Motor neuron (in vitro differentiated cells): ENCODE measurements at regions not wholly inside any gene's neighbourhood (a gene's known extent, or its start where the extent isn't known, plus 50 kb on each side); places are given as distances from the start of the nearest gene placed in this dataset.

Experiments used
- ATAC-seq, 8 experiments: fragments of 200-7000 bp; cut with Tn5 transposase; replicated peaks in 6 of 8; 2 replicates each; pipeline ENCODE4 v1.8.0; 2021; ENCODE audit warnings: mild to moderate bottlenecking in 8 of 8, moderate library complexity in 8 of 8
- H3K27ac ChIP-seq, 2 donors: fragments of 250-450 bp; sonication (Bioruptor Pico); 2 replicates each; pipeline ENCODE4 v1.9.0; 2021; ENCODE audit warnings: antibody characterized with exemption in 2 of 2, mild to moderate bottlenecking in 2 of 2, moderate library complexity in 1 of 2
- H3K4me1 ChIP-seq, 2 donors: fragments of 250-450 bp; sonication (Bioruptor Pico); replicated peaks in 1 of 2; 2 replicates each; pipeline ENCODE4 v1.6.1; 2021; ENCODE audit warnings: antibody characterized with exemption in 2 of 2, mild to moderate bottlenecking in 2 of 2, moderate library complexity in 1 of 2
- H3K4me3 ChIP-seq, 5 donors: fragments of 250-450 bp; sonication (Bioruptor Pico); 2 replicates each; pipeline ENCODE4 v1.9.0; 2021; ENCODE audit warnings: antibody characterized with exemption in 5 of 5, mild to moderate bottlenecking in 5 of 5, moderate library complexity in 4 of 5
- WGBS, 10 experiments: fragments of 450-650 bp; shearing (Covaris generic); methylation state at CpG; one replicate each; pipeline ENCODE4 v1.0.0; 2022; 5-methylcytosine and 5-hydroxymethylcytosine counted together
- in situ Hi-C, 9 experiments: fragments of 400-800 bp; cut with MboI; loops; one replicate each; pipeline ENCODE4 v1.15.0; 2021; ENCODE audit warnings: low sequenced_read_pairs in 9 of 9, low pct_unique_long_range_greater_than_20kb in 2 of 9; ENCODE audit not compliant: unreplicated experiment in 9 of 9

DNA sequence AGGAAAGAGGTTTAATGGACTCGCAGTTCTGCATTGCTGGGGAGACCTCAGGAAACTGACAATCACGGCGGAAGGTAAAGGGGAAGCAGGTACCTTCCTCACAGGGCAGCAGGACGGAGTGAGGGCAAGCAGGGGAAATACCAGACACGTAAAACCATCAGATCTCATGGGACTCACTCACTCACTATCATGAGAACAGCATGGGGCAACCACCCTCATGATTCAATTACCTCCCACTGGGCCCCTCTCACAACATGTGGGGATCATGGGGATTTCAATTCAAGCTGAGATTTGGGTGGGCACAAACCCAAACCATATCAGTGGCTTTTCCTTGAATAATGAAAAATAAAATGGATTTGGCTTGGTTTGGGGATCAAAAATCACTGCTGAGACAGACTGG is 380.5 kb downstream of the VRK1 start:
- Histone ChIP-seq H3K27ac (no peak overlapping the region), H3K4me3 (no peak overlapping the region), H3K4me1 (no peaks in the 10 kb centered on the region)
- in situ Hi-C loops = no loop called here
- ATAC-seq = no peak
- 10 to 100% (median 93%) methylated on average over 1 to 4 of the region's 5 CpGs; no CpG with 5 or more reads in 4 of the 10 experiments for WGBS, 10 experiments

DNA sequence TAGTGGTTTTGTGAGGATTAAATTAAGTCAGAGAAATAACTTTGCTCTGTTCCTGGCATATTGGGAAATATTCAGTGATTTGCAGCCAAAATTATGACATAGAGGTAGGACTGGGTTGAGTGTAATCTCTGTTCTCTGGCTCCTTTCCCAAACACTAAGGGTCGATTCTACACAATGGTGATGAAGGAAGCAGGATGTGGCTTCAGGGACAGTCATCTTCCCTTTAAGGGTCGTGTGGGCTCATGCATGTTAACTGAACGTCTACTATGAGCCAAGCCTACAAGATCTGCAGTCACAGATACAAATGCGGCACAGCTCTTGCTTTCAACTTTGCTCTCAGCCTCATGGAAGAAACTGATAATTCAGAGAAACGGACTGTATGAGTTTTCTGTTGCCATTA is 381.6 kb downstream of the VRK1 start:
- no peak for ATAC-seq
- H3K4me3 ChIP-seq = no peak overlapping the region
- in situ Hi-C loops = no loop called here
- H3K27ac ChIP-seq = no peak overlapping the region
- no peaks in the 10 kb centered on the region for H3K4me1 ChIP-seq
- 10 to 89% (median 54%) methylated on average over 1 to 5 of the region's 5 CpGs; no CpG with 5 or more reads in 4 of the 10 experiments for WGBS, 10 experiments

DNA sequence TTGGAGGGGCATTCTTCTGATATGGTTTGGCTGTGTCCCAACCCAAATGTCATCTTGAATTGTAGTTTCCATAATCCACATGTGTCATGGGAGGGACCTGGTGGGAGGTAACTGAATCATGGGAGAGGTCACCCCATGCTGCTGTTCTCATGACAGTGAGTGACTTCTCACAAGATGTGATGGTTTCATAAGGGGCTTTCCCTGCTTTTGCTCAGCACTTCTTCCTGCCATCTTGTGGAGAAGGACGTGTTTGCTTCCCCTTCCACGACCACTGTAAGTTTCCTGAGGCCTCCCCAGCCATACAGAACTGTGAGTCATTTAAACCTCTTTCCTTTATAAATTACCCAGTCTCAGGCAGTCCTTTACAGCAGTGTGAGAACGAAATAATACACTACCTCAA is 382.4 kb downstream of the VRK1 start:
- ATAC-seq = no peak
- Histone ChIP-seq H3K4me3 (no peak overlapping the region), H3K27ac (no peak overlapping the region), H3K4me1 (no peaks in the 10 kb centered on the region)
- 14 to 88% (median 49%) methylated on average over 1 to 3 of the region's 3 CpGs; no CpG with 5 or more reads in 2 of the 10 experiments for WGBS, 10 experiments
- in situ Hi-C loops = no loop called here

DNA sequence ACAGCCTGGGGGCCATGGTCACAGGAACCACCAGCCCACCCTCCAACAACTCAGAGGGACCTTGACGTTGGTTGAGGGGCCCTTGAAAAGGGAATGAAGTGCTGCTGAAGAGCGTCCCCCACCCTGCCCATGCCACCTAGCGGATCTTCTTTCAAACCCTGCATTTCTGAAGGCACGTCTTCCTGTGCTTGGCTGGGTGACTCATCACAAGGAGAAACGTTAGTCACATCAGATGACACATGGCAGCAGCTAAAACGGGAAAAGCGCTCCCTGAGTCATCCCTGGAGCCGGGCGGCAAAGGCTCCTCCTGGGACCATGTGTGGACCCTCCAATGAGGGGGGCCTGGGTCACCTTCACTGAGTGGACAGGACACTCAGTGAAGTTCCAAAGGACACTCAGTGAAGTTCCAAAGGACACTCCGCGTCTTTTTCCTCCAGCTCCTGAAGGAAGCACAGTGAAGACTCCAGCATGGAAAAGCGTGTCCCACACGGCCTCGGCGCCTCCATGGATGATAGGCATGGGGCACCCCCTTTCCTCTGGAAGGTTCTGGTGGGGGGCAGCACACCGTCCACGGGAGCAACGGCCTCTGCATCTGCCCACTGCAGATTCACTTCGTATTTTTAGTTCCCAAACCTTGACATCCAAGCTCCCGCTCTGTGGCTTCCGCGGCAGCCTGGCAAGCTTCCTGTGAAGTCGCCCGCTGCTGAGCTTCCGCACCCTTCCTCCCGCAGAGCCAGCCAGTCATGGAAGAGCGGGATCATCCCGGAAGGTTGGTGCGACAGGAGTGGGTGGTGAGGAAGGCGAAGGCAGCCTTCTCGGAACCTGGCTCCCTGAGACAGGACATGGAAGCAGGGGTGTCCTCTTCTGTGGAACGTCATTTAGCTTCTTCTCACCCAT is 383.4 kb downstream of the VRK1 start:
- in situ Hi-C loops = no loop called here
- no peak overlapping the region for H3K4me3 ChIP-seq
- no peak overlapping the region for H3K27ac ChIP-seq
- no peaks in the 10 kb centered on the region for H3K4me1 ChIP-seq
- peak in 6 of 8 experiments; percentile 32 to 99 (median 92) for ATAC-seq
- WGBS, 10 experiments = 50 to 96% (median 82%) methylated on average over 2 to 10 of the region's 32 CpGs; no CpG with 5 or more reads in 5 of the 10 experiments

DNA sequence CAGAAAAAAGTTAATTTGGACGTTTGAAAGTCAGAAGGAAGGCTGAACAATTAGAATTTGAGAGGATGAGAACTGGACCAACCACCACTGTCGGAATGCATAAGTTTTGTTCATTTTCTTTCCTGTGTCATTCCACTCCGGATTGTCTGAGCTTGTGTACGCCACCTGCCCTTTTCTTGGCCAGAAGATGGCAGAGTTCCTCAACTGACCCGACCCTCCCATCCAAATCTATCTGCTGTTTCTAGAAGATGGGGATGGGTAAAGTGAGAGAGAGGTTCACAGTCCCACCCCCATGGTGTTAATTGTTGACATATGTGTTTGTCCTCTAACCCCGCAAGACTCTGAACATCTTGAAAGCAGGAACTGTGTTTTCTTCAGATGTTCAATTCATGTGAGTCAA is 388.0 kb downstream of the VRK1 start:
- ATAC-seq = peak in 1 of 8 experiments; percentile 85
- H3K27ac ChIP-seq = no peak overlapping the region
- in situ Hi-C loops = no loop called here
- H3K4me3 ChIP-seq = no peak overlapping the region
- no peaks in the 10 kb centered on the region for H3K4me1 ChIP-seq
- WGBS, 10 experiments = 0 to 59% (median 43%) methylated on average over 1 to 6 of the region's 6 CpGs; no CpG with 5 or more reads in 2 of the 10 experiments

DNA sequence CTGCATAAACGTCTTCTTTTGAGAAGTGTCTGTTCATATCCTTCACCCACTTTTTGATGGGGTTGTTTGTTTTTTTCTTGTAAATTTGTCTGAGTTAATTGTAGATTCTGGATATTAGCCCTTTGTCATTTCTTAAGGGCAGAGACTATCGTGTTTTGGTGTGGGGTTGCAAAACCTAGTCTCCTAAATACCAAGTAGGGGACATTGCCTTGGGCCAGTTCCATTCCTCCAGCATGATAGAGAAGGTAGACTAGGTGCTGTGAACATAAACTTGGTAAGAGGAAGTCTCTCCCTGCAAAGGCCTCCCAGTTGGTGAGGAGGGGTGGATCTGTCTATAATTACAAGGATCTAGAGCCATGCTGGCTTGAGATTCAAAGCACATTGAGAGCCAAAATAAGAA is 390.7 kb downstream of the VRK1 start:
- no peak for ATAC-seq
- Histone ChIP-seq H3K4me1 (no peaks in the 10 kb centered on the region), H3K27ac (no peak overlapping the region), H3K4me3 (no peak overlapping the region)
- in situ Hi-C loops = no loop called here
- 71 to 75% methylated on average over 1 of the region's 2 CpGs; no CpG with 5 or more reads in 8 of the 10 experiments for WGBS, 10 experiments

DNA sequence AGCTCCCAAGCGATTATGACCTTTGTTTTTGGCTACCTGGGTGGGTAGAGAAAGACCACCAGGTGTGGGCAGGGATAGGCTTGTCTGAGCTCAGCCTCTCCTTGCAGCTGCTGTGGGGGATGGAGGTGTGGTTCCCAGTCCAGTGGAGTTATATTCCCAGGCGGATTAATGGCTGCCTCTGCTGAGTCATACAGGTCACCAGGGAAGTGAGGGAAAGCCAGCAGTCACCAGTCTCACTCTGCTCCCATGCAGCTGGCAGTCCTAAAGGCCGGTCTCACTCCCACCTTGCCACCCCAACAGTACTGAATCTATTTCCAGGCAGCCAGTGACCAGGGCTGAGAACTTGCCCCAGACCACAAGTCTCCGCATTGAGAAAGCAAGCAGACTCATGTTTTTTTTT is 399.2 kb downstream of the VRK1 start:
- in situ Hi-C loops = no loop called here
- H3K4me1 ChIP-seq = no peaks in the 10 kb centered on the region
- ATAC-seq = peak in 2 of 8 experiments; percentile 15 to 36
- no peak overlapping the region for H3K4me3 ChIP-seq
- no peak overlapping the region for H3K27ac ChIP-seq
- WGBS, 10 experiments = 29 to 100% (median 79%) methylated on average over 1 to 4 of the region's 4 CpGs; no CpG with 5 or more reads in 3 of the 10 experiments

DNA sequence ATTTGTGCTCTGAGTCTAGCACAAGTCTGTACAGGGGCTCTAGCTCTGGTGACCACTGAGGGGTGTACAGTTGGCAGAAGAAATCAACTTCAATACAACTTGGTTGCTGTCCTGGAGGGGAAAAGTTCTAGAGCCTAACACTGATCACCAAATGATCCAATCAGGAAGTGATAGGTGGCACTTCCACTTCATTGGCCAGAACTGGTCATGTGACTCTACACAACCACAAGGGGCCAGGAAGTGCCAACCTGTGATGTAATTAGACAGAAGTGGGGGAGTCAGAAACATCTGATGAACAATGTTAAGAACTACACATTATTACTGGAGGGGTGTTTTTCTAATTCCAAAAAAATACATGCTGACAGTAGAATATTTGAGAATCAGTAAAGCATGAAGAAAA is 401.6 kb downstream of the VRK1 start:
- Histone ChIP-seq H3K4me3 (no peak overlapping the region), H3K27ac (no peak overlapping the region), H3K4me1 (no peaks in the 10 kb centered on the region)
- in situ Hi-C loops = no loop called here
- no peak for ATAC-seq

DNA sequence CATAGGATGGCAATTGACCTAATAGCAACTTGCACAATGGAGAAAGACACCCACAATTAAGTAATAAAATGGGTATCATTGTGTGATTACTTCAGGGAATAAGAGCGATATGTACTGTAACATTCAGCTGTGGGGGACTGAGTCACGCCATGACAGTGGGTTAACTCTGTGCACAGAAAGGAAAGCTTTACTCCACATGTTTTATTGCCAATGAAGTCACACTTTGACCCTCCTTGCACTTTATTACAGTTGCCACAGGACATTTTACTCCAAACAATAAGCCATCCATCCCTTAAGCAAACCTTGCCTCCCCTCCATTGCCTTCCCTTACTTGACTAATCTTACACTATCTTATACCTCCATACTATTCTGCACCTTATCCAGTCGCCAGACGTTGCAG is 403.1 kb downstream of the VRK1 start:
- H3K4me1 ChIP-seq = no peaks in the 10 kb centered on the region
- no peak overlapping the region for H3K4me3 ChIP-seq
- WGBS, 10 experiments = 38 to 100% (median 93%) methylated on average over 1 to 4 of the region's 4 CpGs; no CpG with 5 or more reads in 1 of the 10 experiments
- peak in 3 of 8 experiments; percentile 22 to 74 (median 35) for ATAC-seq
- H3K27ac ChIP-seq = no peak overlapping the region
- in situ Hi-C loops = no loop called here

DNA sequence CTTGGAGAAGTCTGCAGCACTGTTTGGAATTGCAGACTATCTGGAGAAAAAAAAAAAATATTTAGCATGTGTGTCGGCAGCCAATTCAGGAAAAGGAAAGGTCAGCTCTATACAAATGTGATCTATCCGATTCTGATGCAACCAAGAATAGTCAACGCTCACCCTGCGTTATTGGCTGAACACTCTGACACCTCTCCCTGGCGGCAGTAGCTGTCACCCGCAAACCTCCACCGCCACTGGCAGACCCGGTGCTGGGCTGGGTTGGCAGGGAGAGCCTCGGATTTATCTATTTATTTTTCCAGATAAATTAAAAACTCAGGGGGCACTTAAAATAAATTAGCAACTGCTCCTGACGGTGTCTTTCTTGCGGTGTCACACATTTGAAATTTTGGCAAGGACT is 409.7 kb downstream of the VRK1 start:
- in situ Hi-C loops = no loop called here

DNA sequence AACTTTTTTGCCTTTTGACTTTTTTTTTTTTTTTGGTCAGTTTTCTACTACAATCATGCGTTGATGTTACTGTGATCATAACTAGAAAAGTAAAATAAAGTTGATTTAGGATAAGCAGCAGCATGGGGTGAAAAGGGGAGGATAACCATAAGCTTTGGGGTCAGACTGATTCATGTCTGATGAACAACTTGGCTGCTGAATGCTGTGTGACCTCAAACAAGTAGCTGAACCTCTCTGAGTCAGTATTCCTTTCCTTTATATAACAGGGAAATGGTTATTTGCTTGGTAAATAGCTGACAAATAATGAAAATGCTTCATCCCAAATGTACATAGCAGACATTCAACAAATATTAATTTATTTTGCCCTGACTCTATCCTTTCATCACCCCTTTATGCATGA is 413.0 kb downstream of the VRK1 start:
- H3K4me3 ChIP-seq = no peak overlapping the region
- H3K27ac ChIP-seq = no peak overlapping the region
- peak in 1 of 8 experiments; percentile 37 for ATAC-seq
- 25 to 100% (median 92%) methylated on average over 1 of the region's 1 CpG; no CpG with 5 or more reads in 3 of the 10 experiments for WGBS, 10 experiments
- in situ Hi-C loops = no loop called here
- no peaks in the 10 kb centered on the region for H3K4me1 ChIP-seq

More for the DNA sequence above, 409.7 kb downstream of the VRK1 start:
- Histone ChIP-seq H3K4me1 (no peaks in the 10 kb centered on the region), H3K27ac (no peak overlapping the region), H3K4me3 (no peak overlapping the region)
- ATAC-seq = peak in 3 of 8 experiments; percentile 27 to 79 (median 30)
- 0 to 88% (median 53%) methylated on average over 1 to 11 of the region's 11 CpGs; no CpG with 5 or more reads in 2 of the 10 experiments for WGBS, 10 experiments

DNA sequence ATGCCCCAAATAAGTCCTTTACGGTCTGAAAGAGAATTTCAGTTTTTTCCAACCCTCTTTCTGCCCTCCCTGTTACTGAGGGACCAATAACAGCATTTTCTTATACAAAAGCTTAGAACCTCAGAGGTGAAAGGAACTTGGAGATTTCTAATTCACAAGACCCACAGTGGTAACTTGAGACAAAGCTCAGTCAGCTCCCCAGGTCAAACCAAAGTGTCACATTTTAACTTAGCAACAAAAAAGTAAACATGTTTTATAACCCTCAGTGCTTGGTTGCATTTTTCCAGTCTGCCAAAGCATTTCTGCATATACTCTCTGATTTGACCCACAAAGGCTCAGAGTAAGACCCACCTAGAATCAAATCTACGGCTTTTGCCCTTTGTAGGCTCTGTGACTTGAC is 415.2 kb downstream of the VRK1 start:
- no peaks in the 10 kb centered on the region for H3K4me1 ChIP-seq
- in situ Hi-C loops = no loop called here
- 43 to 100% (median 81%) methylated on average over 1 to 2 of the region's 2 CpGs; no CpG with 5 or more reads in 2 of the 10 experiments for WGBS, 10 experiments
- H3K4me3 ChIP-seq = no peak overlapping the region
- ATAC-seq = peak in 1 of 8 experiments; percentile 34
- H3K27ac ChIP-seq = no peak overlapping the region

DNA sequence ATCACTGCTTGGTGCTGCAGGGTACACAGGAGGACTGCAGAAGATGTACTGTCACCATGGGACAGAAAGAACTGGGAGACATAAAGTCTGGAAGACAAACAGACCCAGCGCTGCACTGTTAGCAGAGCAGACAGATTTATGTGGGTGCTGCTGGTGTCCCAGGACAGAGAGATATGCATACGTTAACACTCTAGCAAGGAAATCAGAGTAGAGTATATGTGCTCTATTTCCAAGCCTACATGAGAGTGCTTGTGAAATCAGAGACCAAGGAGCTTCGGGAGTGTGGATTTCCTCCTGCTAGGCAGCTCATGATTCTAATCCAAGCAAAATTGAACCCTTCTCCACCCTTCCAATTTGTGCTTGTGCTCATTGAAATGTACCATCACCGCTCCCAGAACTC is 416.5 kb downstream of the VRK1 start:
- Histone ChIP-seq H3K4me3 (no peak overlapping the region), H3K4me1 (no peaks in the 10 kb centered on the region), H3K27ac (no peak overlapping the region)
- WGBS, 10 experiments = 30 to 100% (median 100%) methylated on average over 1 to 4 of the region's 4 CpGs; no CpG with 5 or more reads in 3 of the 10 experiments
- in situ Hi-C loops = no loop called here
- no peak for ATAC-seq
